Activated CD4-positive, alpha-beta T cell treated with anti-CD3 and anti-CD28 coated beads, Interleukin-2, amount 10 ng/mL, durations not matched to agents 7 days and 5 days (primary cell): ENCODE measurements at regions not wholly inside any gene's neighbourhood (a gene's known extent, or its start where the extent isn't known, plus 50 kb on each side); places are given as distances from the start of the nearest gene placed in this dataset.

Experiments used
- CTCF ChIA-PET: fragments of 350-600 bp; sonication (Branson Sonifier 250); formaldehyde crosslinking; loops from one replicate; lab custom pipeline; 2021; ENCODE audit warnings: antibody characterized with exemption; lab: Charles Lee
- POLR2A ChIA-PET: fragments of 350-600 bp; sonication (Branson Sonifier 250); formaldehyde crosslinking; loops from one replicate; lab custom pipeline; 2021; ENCODE audit warnings: antibody characterized with exemption; lab: Charles Lee
- DNase-seq: peaks from one replicate; pipeline ENCODE4 v3.0.0-alpha.2; 2020
- H3K27ac Mint-ChIP-seq: one replicate; pipeline ENCODE4 v1.8.0; 2021; ENCODE audit warnings: mild to moderate bottlenecking, moderate library complexity, mixed read lengths
- H3K27me3 Mint-ChIP-seq: one replicate; pipeline ENCODE4 v1.8.0; 2021; ENCODE audit warnings: mixed read lengths
- H3K36me3 Mint-ChIP-seq: one replicate; pipeline ENCODE4 v1.8.0; 2021; ENCODE audit warnings: low read depth, mixed read lengths
- H3K4me1 Mint-ChIP-seq: one replicate; pipeline ENCODE4 v1.8.0; 2021; ENCODE audit warnings: mixed read lengths
- H3K4me3 Mint-ChIP-seq: one replicate; pipeline ENCODE4 v1.8.0; 2021; ENCODE audit warnings: mild to moderate bottlenecking, moderate library complexity, mixed read lengths
- H3K9me3 Mint-ChIP-seq: one replicate; pipeline ENCODE4 v1.8.0; 2021; ENCODE audit warnings: mixed read lengths

GRCh38 chr4:14631806-14632440, 370.4 kb upstream of the CPEB2 start:
- Mint-ChIP-seq H3K4me1 (no peaks in the 10 kb centered on the region), H3K36me3 (no peaks in the 10 kb centered on the region), H3K27me3 (no peaks in the 10 kb centered on the region), H3K4me3 (no peak overlapping the region), H3K9me3 (peaks cover 4% of the 10 kb centered on the region), H3K27ac (no peak overlapping the region)
- DNase-seq = no peak
- CTCF ChIA-PET = no interaction called here
- POLR2A ChIA-PET = no interaction called here

- DNase-seq = no peak
- Mint-ChIP-seq H3K4me1 (no peaks in the 10 kb centered on the region), H3K27ac (no peak overlapping the region), H3K9me3 (peaks cover 4% of the 10 kb centered on the region), H3K27me3 (no peaks in the 10 kb centered on the region), H3K4me3 (no peak overlapping the region), H3K36me3 (no peaks in the 10 kb centered on the region)
- ChIA-PET CTCF (no interaction called here), POLR2A (no interaction called here)
Observed at GRCh38 chr4:14636563-14636962, 365.7 kb upstream of the CPEB2 start.

GRCh38 chr4:14640476-14640875, 361.8 kb upstream of the CPEB2 start:
- Mint-ChIP-seq H3K4me3 (no peak overlapping the region), H3K36me3 (no peaks in the 10 kb centered on the region), H3K4me1 (no peaks in the 10 kb centered on the region), H3K27me3 (no peaks in the 10 kb centered on the region), H3K9me3 (no peaks in the 10 kb centered on the region), H3K27ac (no peak overlapping the region)
- DNase-seq = no peak
- ChIA-PET POLR2A (no interaction called here), CTCF (no interaction called here)

GRCh38 chr4:14641871-14642270, 360.4 kb upstream of the CPEB2 start:
- H3K36me3 Mint-ChIP-seq = no peaks in the 10 kb centered on the region
- DNase-seq = no peak
- H3K27ac Mint-ChIP-seq = no peak overlapping the region
- CTCF ChIA-PET = no interaction called here
- POLR2A ChIA-PET = no interaction called here
- no peaks in the 10 kb centered on the region for H3K4me1 Mint-ChIP-seq
- H3K27me3 Mint-ChIP-seq = no peaks in the 10 kb centered on the region
- H3K4me3 Mint-ChIP-seq = no peak overlapping the region
- no peaks in the 10 kb centered on the region for H3K9me3 Mint-ChIP-seq

GRCh38 chr4:14644580-14645282, 357.6 kb upstream of the CPEB2 start:
- DNase-seq = no peak
- H3K27ac Mint-ChIP-seq = no peak overlapping the region
- no peaks in the 10 kb centered on the region for H3K27me3 Mint-ChIP-seq
- H3K4me1 Mint-ChIP-seq = no peaks in the 10 kb centered on the region
- ChIA-PET POLR2A (no interaction called here), CTCF (no interaction called here)
- H3K4me3 Mint-ChIP-seq = no peak overlapping the region
- H3K9me3 Mint-ChIP-seq = no peaks in the 10 kb centered on the region
- H3K36me3 Mint-ChIP-seq = no peaks in the 10 kb centered on the region

- Mint-ChIP-seq H3K36me3 (no peaks in the 10 kb centered on the region), H3K27me3 (no peaks in the 10 kb centered on the region), H3K4me1 (no peaks in the 10 kb centered on the region), H3K9me3 (no peaks in the 10 kb centered on the region), H3K27ac (no peak overlapping the region), H3K4me3 (no peak overlapping the region)
- ChIA-PET POLR2A (no interaction called here), CTCF (no interaction called here)
- DNase-seq = no peak
Observed at GRCh38 chr4:14646831-14647230, 355.4 kb upstream of the CPEB2 start.

GRCh38 chr4:14650127-14650526, 352.2 kb upstream of the CPEB2 start:
- Mint-ChIP-seq H3K4me3 (no peak overlapping the region), H3K27ac (no peak overlapping the region), H3K4me1 (no peaks in the 10 kb centered on the region), H3K36me3 (no peaks in the 10 kb centered on the region), H3K27me3 (no peaks in the 10 kb centered on the region), H3K9me3 (peaks cover 1% of the 10 kb centered on the region)
- POLR2A ChIA-PET = no interaction called here
- DNase-seq = no peak
- CTCF ChIA-PET = no interaction called here

- CTCF ChIA-PET = no interaction called here
- no peaks in the 10 kb centered on the region for H3K4me1 Mint-ChIP-seq
- H3K4me3 Mint-ChIP-seq = no peak overlapping the region
- peaks cover 4% of the 10 kb centered on the region for H3K9me3 Mint-ChIP-seq
- no peaks in the 10 kb centered on the region for H3K27me3 Mint-ChIP-seq
- H3K36me3 Mint-ChIP-seq = no peaks in the 10 kb centered on the region
- H3K27ac Mint-ChIP-seq = no peak overlapping the region
- POLR2A ChIA-PET = no interaction called here
- DNase-seq = no peak
Observed at GRCh38 chr4:14652522-14652921, 349.8 kb upstream of the CPEB2 start.

- ChIA-PET CTCF (no interaction called here), POLR2A (no interaction called here)
- Mint-ChIP-seq H3K4me1 (no peaks in the 10 kb centered on the region), H3K9me3 (peaks cover 4% of the 10 kb centered on the region), H3K36me3 (no peaks in the 10 kb centered on the region), H3K27ac (no peak overlapping the region), H3K27me3 (no peaks in the 10 kb centered on the region), H3K4me3 (no peak overlapping the region)
- DNase-seq = no peak
Observed at GRCh38 chr4:14653338-14653737, 348.9 kb upstream of the CPEB2 start.

- Mint-ChIP-seq H3K27ac (no peak overlapping the region), H3K4me1 (no peaks in the 10 kb centered on the region), H3K36me3 (no peaks in the 10 kb centered on the region), H3K9me3 (peaks cover 4% of the 10 kb centered on the region), H3K4me3 (no peak overlapping the region), H3K27me3 (no peaks in the 10 kb centered on the region)
- POLR2A ChIA-PET = no interaction called here
- no peak for DNase-seq
- CTCF ChIA-PET = no interaction called here
Observed at GRCh38 chr4:14659286-14659685, 343.0 kb upstream of the CPEB2 start.

GRCh38 chr4:14667624-14668151, 334.6 kb upstream of the CPEB2 start:
- H3K27ac Mint-ChIP-seq = no peak overlapping the region
- CTCF ChIA-PET = no interaction called here

GRCh38 chr4:14668296-14668695, 334.0 kb upstream of the CPEB2 start:
- Mint-ChIP-seq H3K9me3 (peaks cover 5% of the 10 kb centered on the region), H3K4me1 (no peaks in the 10 kb centered on the region), H3K36me3 (no peaks in the 10 kb centered on the region), H3K27ac (no peak overlapping the region), H3K4me3 (no peak overlapping the region), H3K27me3 (no peaks in the 10 kb centered on the region)
- DNase-seq = no peak
- ChIA-PET POLR2A (no interaction called here), CTCF (no interaction called here)

More at GRCh38 chr4:14667624-14668151, 334.6 kb upstream of the CPEB2 start:
- no peak overlapping the region for H3K4me3 Mint-ChIP-seq
- H3K36me3 Mint-ChIP-seq = no peaks in the 10 kb centered on the region
- no peak for DNase-seq
- POLR2A ChIA-PET = no interaction called here
- no peaks in the 10 kb centered on the region for H3K27me3 Mint-ChIP-seq
- no peaks in the 10 kb centered on the region for H3K4me1 Mint-ChIP-seq
- peaks cover 5% of the 10 kb centered on the region for H3K9me3 Mint-ChIP-seq

GRCh38 chr4:14669371-14669770, 332.9 kb upstream of the CPEB2 start:
- Mint-ChIP-seq H3K27me3 (no peaks in the 10 kb centered on the region), H3K4me1 (no peaks in the 10 kb centered on the region), H3K27ac (no peak overlapping the region), H3K4me3 (no peak overlapping the region), H3K36me3 (no peaks in the 10 kb centered on the region), H3K9me3 (peaks cover 5% of the 10 kb centered on the region)
- POLR2A ChIA-PET = no interaction called here
- DNase-seq = no peak
- CTCF ChIA-PET = interaction anchor here (1.0 kb wide), 1 partner anchor 19 kb away, joined by 3 read pairs; no protein-coding TSS in a partner anchor
